SK-N-MC (cell line): ENCODE measurements at regions not wholly inside any gene's neighbourhood (a gene's known extent, or its start where the extent isn't known, plus 50 kb on each side); places are given as distances from the start of the nearest gene placed in this dataset.

Experiments used
- EZH2 ChIP-seq: fragments of 200-600 bp; sonication (generic); IDR thresholded peaks from one replicate; pipeline ENCODE4 v1.6.1; 2017; ENCODE audit warnings: antibody characterized with exemption
- FOXP2 ChIP-seq: optimal IDR thresholded peaks from 2 replicates; pipeline ENCODE3; 2011; ENCODE audit warnings: mild to moderate bottlenecking, moderate library complexity; ENCODE audit not compliant: insufficient read depth; ENCODE audit errors: extremely low read length, control extremely low read depth
- POLR2AphosphoS5 ChIP-seq: IDR thresholded peaks from 2 replicates; pipeline ENCODE4 v1.6.1; 2012; ENCODE audit warnings: mild to moderate bottlenecking, low read depth, low read length, borderline replicate concordance

DNA sequence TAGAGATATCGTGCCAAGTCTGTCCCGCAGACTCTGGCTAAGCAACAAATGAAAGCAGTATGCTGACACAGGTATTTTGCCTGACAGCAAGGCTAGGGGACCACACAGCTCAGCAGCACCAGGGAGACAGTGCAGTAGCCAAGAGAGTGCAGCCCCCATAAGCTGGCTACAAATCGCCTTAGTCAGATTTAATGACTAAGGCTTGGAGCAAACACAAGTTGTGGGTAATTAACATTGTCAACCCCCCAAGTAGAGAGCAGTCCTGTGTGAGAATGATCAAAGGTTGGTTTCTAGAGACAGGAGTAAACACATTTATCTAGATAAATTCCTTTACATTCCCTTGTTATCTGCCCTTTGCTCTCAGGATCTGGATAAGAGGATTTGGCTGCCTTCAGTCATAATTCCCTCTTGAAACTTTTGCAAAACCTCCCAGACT, 1434.5 kb upstream of the CDH6 start:
- TF ChIP-seq FOXP2, result no peak
- TF ChIP-seq EZH2, result no peak
- no peak for TF ChIP-seq POLR2AphosphoS5
